HEK293 (cell line): ENCODE measurements at regions not wholly inside any gene's neighbourhood (a gene's known extent, or its start where the extent isn't known, plus 50 kb on each side); places are given as distances from the start of the nearest gene placed in this dataset.
A peak's percentile ranks its signal among the peaks of the same experiment; 100 is the strongest.

Experiments
- CTCF ChIA-PET: fragments of 350-600 bp; formaldehyde crosslinking; extraction: SDS; loops from one replicate; lab custom pipeline; 2021; ENCODE audit warnings: antibody characterized with exemption; lab: Yijun Ruan, JAX
- POLR2A ChIA-PET: fragments of 300-600 bp; formaldehyde crosslinking; extraction: SDS; loops from one replicate; lab custom pipeline; 2020; ENCODE audit warnings: antibody characterized with exemption, inconsistent platforms; lab: Yijun Ruan, JAX
- H3K27ac ChIP-seq: fragments of 200-500 bp; sonication (Bioruptor generic); 2 replicates; pipeline ENCODE4 v1.5.1; 2014; ENCODE audit warnings: low read depth, low read length, control low read depth, inconsistent platforms; ENCODE audit errors: extremely low read depth
- H3K36me3 ChIP-seq, 2 experiments: fragments of 200-500 bp in 1 of 2; sonication (Bioruptor generic) in 1 of 2; 1 replicate in 1 of 2; 2 replicates in 1 of 2; pipeline ENCODE4 v1.5.1; 2014 to 2017; ENCODE audit warnings: inconsistent platforms in 2 of 2, low read length in 2 of 2; ENCODE audit not compliant: control insufficient read depth in 2 of 2, insufficient read depth in 1 of 2
- H3K4me1 ChIP-seq: fragments of 200-500 bp; sonication (Bioruptor generic); 2 replicates; pipeline ENCODE4 v1.5.1; 2014; ENCODE audit warnings: mild to moderate bottlenecking, low read length, inconsistent platforms; ENCODE audit not compliant: control insufficient read depth, insufficient read depth
- H3K4me3 ChIP-seq: 2 replicates; pipeline ENCODE4 v1.5.1; 2011; ENCODE audit warnings: low read depth, mild to moderate bottlenecking, control low read depth, low read length, moderate library complexity
- H3K9me3 ChIP-seq: fragments of 200-500 bp; sonication (Bioruptor generic); 2 replicates; pipeline ENCODE4 v1.5.1; 2014; ENCODE audit warnings: low read depth, low read length, inconsistent platforms; ENCODE audit not compliant: control insufficient read depth, insufficient read depth
- BCL11A ChIP-seq: fragments of 450-650 bp; formaldehyde crosslinking; IDR thresholded peaks from 2 replicates; pipeline ENCODE4 v1.5.1; 2016; ENCODE audit warnings: low read depth, missing biosample characterization, missing genetic modification characterization
- BCL11B ChIP-seq: fragments of 450-650 bp; formaldehyde crosslinking; IDR thresholded peaks from 2 replicates; pipeline ENCODE4 v1.5.1; 2016; ENCODE audit warnings: low read depth, missing biosample characterization, missing genetic modification characterization
- EGR2 ChIP-seq: fragments of 450-650 bp; formaldehyde crosslinking; IDR thresholded peaks from 2 replicates; pipeline ENCODE4 v1.5.1; 2016; ENCODE audit warnings: low read depth, missing biosample characterization, missing genetic modification characterization
- KLF1 ChIP-seq: fragments of 450-650 bp; formaldehyde crosslinking; IDR thresholded peaks from 2 replicates; pipeline ENCODE4 v1.5.1; 2016; ENCODE audit warnings: missing biosample characterization, missing genetic modification characterization
- MEIS1 ChIP-seq: sonication (generic); formaldehyde crosslinking; IDR thresholded peaks from 2 replicates; pipeline ENCODE4 v1.8.1; 2022; ENCODE audit warnings: missing genetic modification reagents, mild to moderate bottlenecking, borderline replicate concordance
- TRIM28 ChIP-seq: IDR thresholded peaks from 2 replicates; pipeline ENCODE4 v1.6.1; 2011; ENCODE audit warnings: low read length, control low read depth, borderline replicate concordance
- YY1 ChIP-seq: fragments of 450-650 bp; formaldehyde crosslinking; IDR thresholded peaks from 2 replicates; pipeline ENCODE4 v1.5.1; 2018; ENCODE audit warnings: missing biosample characterization, missing genetic modification characterization
- ZBTB20 ChIP-seq: fragments of 450-650 bp; formaldehyde crosslinking; IDR thresholded peaks from 2 replicates; pipeline ENCODE4 v1.5.1; 2016; ENCODE audit warnings: missing biosample characterization, missing genetic modification characterization
- ZFHX2 ChIP-seq: fragments of 450-650 bp; formaldehyde crosslinking; conservative IDR thresholded peaks from 2 replicates; pipeline ENCODE4 v1.5.1; 2016; ENCODE audit warnings: missing biosample characterization, missing genetic modification characterization
- ZIC2 ChIP-seq: fragments of 450-650 bp; formaldehyde crosslinking; IDR thresholded peaks from 2 replicates; pipeline ENCODE4 v1.5.1; 2016; ENCODE audit warnings: missing biosample characterization, missing genetic modification characterization
- ZNF16 ChIP-seq: fragments of 450-650 bp; formaldehyde crosslinking; IDR thresholded peaks from 2 replicates; pipeline ENCODE4 v1.5.1; 2016; ENCODE audit warnings: low read depth, missing biosample characterization, missing genetic modification characterization
- ZNF174 ChIP-seq: fragments of 450-650 bp; formaldehyde crosslinking; IDR thresholded peaks from 2 replicates; pipeline ENCODE4 v1.5.0; 2017; ENCODE audit warnings: missing biosample characterization, mild to moderate bottlenecking, missing genetic modification characterization
- ZNF184 ChIP-seq: fragments of 450-650 bp; IDR thresholded peaks from 2 replicates; pipeline ENCODE4 v1.5.1; 2018; ENCODE audit warnings: missing biosample characterization, mild to moderate bottlenecking, missing genetic modification characterization
- ZNF214 ChIP-seq: fragments of 450-650 bp; formaldehyde crosslinking; IDR thresholded peaks from 2 replicates; pipeline ENCODE4 v1.5.1; 2017; ENCODE audit warnings: missing biosample characterization, mild to moderate bottlenecking, missing genetic modification characterization, borderline replicate concordance
- ZNF248 ChIP-seq: fragments of 450-650 bp; formaldehyde crosslinking; IDR thresholded peaks from 2 replicates; pipeline ENCODE4 v1.5.1; 2017; ENCODE audit warnings: missing biosample characterization, missing genetic modification characterization
- ZNF324 ChIP-seq: fragments of 450-650 bp; formaldehyde crosslinking; IDR thresholded peaks from 2 replicates; pipeline ENCODE4 v1.5.1; 2016; ENCODE audit warnings: missing biosample characterization, missing genetic modification characterization
- ZNF391 ChIP-seq: fragments of 450-650 bp; formaldehyde crosslinking; IDR thresholded peaks from 2 replicates; pipeline ENCODE4 v1.5.1; 2016; ENCODE audit warnings: low read depth, missing biosample characterization, missing genetic modification characterization, borderline replicate concordance
- ZNF785 ChIP-seq: fragments of 450-650 bp; formaldehyde crosslinking; IDR thresholded peaks from 2 replicates; pipeline ENCODE4 v1.5.1; 2016; ENCODE audit warnings: missing biosample characterization, missing genetic modification characterization
- TF ChIP-seq, protein P1 (sequence below): fragments of 450-650 bp; formaldehyde crosslinking; IDR thresholded peaks from 2 replicates; pipeline ENCODE4 v1.5.1; 2016; ENCODE audit warnings: missing biosample characterization, missing genetic modification characterization
- TF ChIP-seq, protein P2 (sequence below): fragments of 450-650 bp; formaldehyde crosslinking; IDR thresholded peaks from 2 replicates; pipeline ENCODE4 v1.5.1; 2016; ENCODE audit warnings: missing biosample characterization, missing genetic modification characterization

DNA sequence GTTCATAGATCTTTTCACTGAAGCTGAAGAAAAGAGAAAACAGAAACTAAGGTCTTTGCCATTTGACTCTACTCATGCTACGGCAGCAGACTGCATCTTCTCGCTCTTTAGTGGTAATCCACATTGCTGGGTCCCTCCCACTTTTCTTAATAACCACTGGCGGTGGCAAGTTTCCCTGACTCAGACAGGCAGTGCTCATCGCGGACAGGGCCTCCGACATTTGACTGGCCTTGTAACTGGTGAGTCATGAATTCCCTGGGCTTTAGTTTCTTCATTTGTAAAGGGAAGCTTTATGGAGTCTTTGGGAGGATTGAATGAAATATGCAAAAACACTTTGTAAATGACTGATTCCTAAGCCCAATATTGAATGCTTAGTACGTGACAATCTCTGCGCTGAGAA lies 238.2 kb upstream of the RBBP8 start:
- CTCF ChIA-PET: interaction anchor here (0.6 to 1.9 kb wide), 2 partner anchors 9 to 54 kb away, joined by 3 to 11 read pairs; no protein-coding TSS in a partner anchor
- Histone ChIP-seq H3K4me3 (no peak overlapping the region), H3K27ac (no peak overlapping the region), H3K4me1 (peaks cover 18% of the 10 kb centered on the region), H3K9me3 (no peaks in the 10 kb centered on the region), H3K36me3 (no peaks in the 10 kb centered on the region)
- POLR2A ChIA-PET: interaction anchor here (0.5 kb wide), 1 partner anchor 634 kb away, joined by 4 read pairs; no protein-coding TSS in a partner anchor
- TF ChIP-seq EGR2 (tag by site-specific recombination) (no peak), TRIM28 (0 out of 2 replicates have a peak, but pooled peaks have one; percentile 44), ZBTB20 (peak; percentile 47; the same call in 1 of the 2 replicates)

DNA sequence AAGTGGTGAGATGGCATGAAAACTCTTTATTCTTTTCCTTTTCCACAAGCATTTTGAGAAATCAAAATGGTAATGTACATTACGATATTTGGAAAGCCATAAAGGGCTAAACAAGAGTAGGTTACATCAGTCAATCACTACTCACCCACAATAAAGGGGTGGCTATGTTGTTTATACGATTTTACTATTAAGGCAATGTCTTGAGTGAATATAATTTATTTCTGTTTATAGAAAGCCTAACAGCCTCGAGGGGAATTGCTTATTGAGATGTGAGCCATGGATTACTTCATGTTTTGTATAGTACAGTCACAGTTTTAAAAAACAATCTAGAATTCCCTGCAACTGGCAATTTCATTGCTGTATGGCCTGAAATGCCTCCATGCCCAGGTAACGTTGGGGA lies 237.5 kb upstream of the RBBP8 start:
- POLR2A ChIA-PET: no interaction called here
- Histone ChIP-seq H3K4me3 (no peak overlapping the region), H3K4me1 (peaks cover 18% of the 10 kb centered on the region), H3K27ac (no peak overlapping the region), H3K9me3 (no peaks in the 10 kb centered on the region), H3K36me3 (no peaks in the 10 kb centered on the region)
- TF ChIP-seq BCL11B (tag by site-specific recombination) (no peak), ZNF184 (tag by site-specific recombination) (no peak), ZNF174 (no peak), MEIS1 (CRISPR knock-in tag) (no peak), BCL11A (tag by site-specific recombination) (no peak), ZNF214 (tag by site-specific recombination) (no peak), KLF1 (no peak), ZNF248 (no peak), ZNF324 (tag by site-specific recombination) (no peak), ZNF391 (no peak)
- TF ChIP-seq, protein P1, sequence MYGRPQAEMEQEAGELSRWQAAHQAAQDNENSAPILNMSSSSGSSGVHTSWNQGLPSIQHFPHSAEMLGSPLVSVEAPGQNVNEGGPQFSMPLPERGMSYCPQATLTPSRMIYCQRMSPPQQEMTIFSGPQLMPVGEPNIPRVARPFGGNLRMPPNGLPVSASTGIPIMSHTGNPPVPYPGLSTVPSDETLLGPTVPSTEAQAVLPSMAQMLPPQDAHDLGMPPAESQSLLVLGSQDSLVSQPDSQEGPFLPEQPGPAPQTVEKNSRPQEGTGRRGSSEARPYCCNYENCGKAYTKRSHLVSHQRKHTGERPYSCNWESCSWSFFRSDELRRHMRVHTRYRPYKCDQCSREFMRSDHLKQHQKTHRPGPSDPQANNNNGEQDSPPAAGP: no peak
- CTCF ChIA-PET: interaction anchor here (0.6 to 1.9 kb wide), 2 partner anchors 9 to 53 kb away, joined by 3 to 11 read pairs; no protein-coding TSS in a partner anchor

DNA sequence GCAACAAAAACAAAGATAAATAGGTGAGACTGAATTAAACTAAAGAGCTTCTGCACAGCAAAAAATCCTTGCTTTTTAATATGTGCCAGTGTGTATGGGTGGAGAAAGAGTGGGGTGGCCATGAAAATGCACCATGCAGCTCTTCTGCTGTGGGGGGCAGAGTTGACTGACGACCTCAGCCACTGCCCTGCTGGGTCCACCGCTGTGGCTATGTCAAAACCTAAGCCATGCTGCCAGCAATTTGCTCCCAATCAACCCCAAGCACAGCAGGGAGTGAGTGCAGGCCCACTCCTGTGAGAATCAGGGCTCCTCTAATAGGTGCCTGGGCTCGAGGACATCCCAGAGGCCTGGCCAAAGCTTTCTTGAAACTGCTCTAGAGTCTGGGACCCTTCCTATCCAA lies 235.6 kb upstream of the RBBP8 start:
- no peak overlapping the region for H3K27ac ChIP-seq
- ChIA-PET POLR2A (no interaction called here), CTCF (interaction anchor here (0.5 to 0.7 kb wide), 3 partner anchors 125 to 803 kb away, joined by 3 to 4 read pairs (median 3); no protein-coding TSS in a partner anchor)
- H3K4me1 ChIP-seq: peaks cover 11% of the 10 kb centered on the region
- TF ChIP-seq, protein P2, sequence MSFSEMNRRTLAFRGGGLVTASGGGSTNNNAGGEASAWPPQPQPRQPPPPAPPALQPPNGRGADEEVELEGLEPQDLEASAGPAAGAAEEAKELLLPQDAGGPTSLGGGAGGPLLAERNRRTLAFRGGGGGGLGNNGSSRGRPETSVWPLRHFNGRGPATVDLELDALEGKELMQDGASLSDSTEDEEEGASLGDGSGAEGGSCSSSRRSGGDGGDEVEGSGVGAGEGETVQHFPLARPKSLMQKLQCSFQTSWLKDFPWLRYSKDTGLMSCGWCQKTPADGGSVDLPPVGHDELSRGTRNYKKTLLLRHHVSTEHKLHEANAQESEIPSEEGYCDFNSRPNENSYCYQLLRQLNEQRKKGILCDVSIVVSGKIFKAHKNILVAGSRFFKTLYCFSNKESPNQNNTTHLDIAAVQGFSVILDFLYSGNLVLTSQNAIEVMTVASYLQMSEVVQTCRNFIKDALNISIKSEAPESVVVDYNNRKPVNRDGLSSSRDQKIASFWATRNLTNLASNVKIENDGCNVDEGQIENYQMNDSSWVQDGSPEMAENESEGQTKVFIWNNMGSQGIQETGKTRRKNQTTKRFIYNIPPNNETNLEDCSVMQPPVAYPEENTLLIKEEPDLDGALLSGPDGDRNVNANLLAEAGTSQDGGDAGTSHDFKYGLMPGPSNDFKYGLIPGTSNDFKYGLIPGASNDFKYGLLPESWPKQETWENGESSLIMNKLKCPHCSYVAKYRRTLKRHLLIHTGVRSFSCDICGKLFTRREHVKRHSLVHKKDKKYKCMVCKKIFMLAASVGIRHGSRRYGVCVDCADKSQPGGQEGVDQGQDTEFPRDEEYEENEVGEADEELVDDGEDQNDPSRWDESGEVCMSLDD (tag by site-specific recombination): no peak
- TF ChIP-seq ZFHX2 (no peak), ZIC2 (tag by site-specific recombination) (peak; percentile 98), YY1 (tag by site-specific recombination) (no peak), ZNF16 (tag by site-specific recombination) (no peak), ZNF785 (no peak)
- no peaks in the 10 kb centered on the region for H3K36me3 ChIP-seq
- H3K9me3 ChIP-seq: no peaks in the 10 kb centered on the region
- no peak overlapping the region for H3K4me3 ChIP-seq
